ENCODE measurements at regions not wholly inside any gene's neighbourhood (a gene's known extent, or its start where the extent isn't known, plus 50 kb on each side); places are given as distances from the start of the nearest gene placed in this dataset.
A peak's percentile ranks its signal among the peaks of the same experiment; 100 is the strongest.

DNA sequence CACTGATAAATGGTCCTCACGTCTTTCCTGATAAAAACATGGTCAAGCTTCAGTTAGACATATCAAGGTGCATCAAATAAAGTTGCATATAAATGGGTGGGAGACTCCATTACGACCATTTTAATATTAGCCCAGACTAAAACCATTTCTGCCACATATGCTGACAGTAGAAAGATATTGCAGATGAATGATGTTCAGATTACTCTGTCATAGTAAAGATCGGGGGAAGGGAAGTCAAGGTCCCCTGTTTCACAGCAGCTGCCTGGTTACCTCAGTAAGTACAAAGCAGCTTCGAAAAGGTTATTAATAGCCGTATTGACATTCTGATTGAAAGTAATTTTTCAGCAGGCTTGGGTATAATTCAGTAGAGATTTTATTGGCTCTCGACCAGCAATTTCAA lies 927.7 kb upstream of the CDH2 start:
- no peak for DNase-seq

- no peak for DNase-seq
Measured at GRCh38 chr18:29104227-29104626, 927.3 kb upstream of the CDH2 start.

GRCh38 chr18:29096079-29096770 lies 919.3 kb upstream of the CDH2 start:
- peak; percentile 79 for DNase-seq

- DNase-seq, result no peak
Measured at GRCh38 chr18:29087616-29088246, 910.8 kb upstream of the CDH2 start.

DNA sequence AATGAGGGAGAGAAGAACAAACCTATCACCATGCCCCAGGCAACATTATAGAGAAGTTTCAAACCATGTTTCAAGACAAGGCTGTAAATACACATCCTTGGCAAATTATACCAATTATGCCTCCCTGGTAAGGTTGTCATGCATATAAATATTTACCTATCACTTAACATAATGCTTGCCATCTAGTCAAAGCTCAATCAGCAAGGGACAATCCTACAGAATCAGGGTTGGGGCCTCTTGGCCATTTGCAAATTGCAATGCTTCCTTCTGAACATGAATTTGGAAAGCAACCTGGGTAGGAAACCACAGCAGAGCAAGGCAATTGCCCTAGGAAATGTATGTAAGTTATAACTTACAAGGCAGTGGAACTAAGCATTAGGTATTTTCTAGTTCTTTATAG lies 907.2 kb upstream of the CDH2 start:
- DNase-seq, result peak; percentile 72

DNA sequence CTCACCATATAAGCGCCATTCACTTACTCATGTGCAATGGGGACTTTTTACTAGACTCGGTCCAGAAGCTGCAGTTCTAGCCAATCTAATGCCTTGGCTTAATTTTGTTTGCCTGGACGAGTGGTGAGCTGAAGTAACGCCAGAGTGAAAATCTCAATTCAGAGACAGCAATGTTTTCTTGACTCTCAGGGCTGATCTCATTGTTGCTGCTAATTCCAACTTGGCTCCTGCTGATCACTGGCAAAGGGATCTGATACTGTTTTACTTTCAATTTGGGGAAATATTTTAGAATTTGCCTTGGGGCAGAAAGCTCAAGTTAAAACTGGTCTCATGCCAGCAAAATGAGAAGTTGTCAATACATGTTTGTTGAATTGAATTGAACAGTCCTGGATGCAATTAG lies 906.6 kb upstream of the CDH2 start:
- DNase-seq, result no peak

- no peak for DNase-seq
Measured at GRCh38 chr18:29080946-29081345, 904.0 kb upstream of the CDH2 start.

DNA sequence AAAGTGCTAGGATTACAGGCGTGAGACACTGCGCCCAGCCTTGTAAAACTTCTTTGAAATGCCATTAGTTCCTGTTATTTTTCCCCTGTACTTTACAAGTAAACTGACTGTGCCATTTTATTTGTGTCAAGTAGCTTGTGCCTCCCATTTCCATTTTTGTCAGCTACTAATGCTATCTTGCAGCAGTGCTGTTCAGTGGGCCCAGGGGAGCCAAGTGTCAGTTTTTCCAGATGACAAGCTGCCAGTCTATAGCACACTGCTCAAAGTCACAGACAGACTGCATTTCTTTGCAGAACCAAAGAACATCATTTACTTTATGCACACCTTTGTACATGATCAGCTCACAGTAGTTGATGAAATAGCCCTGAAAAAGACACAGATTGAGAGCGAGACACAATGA lies 901.3 kb upstream of the CDH2 start:
- DNase-seq, result peak; percentile 22

DNA sequence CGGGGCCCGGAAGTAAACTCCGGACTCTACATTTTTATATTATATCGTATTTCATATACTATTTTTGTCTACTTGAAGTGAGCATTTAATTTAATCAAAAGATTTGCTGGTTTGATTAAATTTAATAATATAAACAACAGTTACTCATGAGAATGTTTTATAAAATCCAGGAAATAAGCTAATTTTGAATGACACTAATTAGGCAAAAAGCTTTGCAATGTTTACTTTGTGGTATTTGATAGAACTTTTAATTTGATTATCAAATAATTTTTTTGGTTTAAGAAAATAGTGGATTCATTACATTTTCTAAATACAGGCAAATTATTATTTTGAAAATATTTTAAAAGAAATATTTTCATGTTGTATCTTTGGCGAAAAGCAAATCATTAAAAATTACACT lies 900.4 kb upstream of the CDH2 start:
- DNase-seq, result no peak

DNA sequence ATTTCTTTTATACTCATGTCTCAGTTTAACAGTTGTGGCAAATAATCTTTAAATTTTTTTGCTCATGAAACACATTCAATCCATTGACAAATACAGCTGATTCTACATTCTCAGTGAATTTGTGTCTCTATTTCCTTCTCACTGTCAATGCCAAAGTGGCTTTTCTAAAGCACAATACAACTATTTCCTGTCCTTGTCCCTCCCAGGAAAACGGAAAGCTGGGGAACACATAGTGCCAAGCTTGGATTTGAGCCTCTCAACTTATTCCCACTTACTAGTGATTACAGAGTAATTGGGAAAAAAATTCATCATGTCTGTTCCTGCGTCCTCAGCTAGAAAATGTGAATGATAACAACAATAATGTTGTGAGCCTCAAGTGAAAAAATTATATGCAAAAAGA lies 899.7 kb upstream of the CDH2 start:
- DNase-seq, result no peak

GRCh38 chr18:29074147-29074546 lies 897.2 kb upstream of the CDH2 start:
- DNase-seq, result no peak

DNA sequence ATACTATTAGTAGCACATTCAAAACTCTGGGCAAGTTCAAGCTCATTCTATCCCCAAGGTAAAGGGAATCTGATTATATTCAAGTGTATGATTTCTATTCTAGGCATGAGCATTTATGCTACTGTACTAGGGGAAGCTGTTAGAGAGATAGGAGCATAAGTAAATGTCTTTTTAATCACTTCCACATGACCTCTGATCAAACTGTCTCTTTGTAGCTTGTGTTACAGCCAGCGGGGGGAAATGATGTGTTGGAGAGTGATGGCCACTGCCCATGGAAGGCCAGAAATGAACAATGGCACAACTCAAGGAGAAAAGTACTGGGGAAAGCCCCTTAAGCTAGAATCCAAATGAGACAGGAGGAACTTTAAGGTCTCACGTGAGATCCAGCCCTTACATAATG lies 894.9 kb upstream of the CDH2 start:
- DNase-seq, result no peak

- DNase-seq, result no peak
Measured at GRCh38 chr18:29063346-29063745, 886.4 kb upstream of the CDH2 start.

DNA sequence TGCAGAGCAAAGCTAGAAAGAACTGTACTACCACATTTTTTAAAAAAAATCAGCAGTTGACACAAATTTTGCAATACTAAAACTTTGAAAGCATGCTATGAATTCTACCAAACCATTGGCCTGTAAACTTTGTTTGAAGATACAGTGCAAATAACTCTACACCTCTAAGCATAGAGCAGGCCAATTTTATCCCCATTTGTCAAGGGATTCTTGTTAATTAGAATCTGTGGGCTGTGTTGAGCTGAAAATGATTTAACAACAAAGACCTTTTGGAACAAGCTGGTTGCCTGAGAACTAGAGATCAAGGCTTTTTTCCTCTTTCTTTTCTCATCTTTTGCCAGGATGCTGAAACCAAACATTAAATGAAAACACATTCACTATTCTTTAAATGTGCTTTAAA lies 886.0 kb upstream of the CDH2 start:
- no peak for DNase-seq

- peak; percentile 42 for DNase-seq
Measured at GRCh38 chr18:29060349-29060748, 883.4 kb upstream of the CDH2 start.

DNA sequence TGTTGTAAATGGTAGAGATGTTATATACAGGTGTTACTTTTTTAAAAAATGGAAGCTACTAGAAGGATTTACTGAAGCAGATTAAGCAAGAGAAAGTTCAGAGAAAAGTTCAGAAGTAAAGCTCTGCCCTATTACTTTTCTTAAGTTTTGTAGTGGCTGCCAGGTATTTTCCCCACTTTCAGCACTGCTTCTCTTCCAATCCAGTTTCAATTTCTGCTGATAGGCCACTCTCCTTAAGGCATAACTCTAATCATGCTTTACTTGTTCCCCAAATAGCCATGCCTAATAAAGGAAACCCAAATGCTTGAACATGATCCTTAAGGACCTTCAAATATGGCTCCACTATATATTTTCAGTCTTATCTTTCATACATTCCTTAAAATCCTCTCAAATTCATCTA lies 880.8 kb upstream of the CDH2 start:
- DNase-seq, result no peak

DNA sequence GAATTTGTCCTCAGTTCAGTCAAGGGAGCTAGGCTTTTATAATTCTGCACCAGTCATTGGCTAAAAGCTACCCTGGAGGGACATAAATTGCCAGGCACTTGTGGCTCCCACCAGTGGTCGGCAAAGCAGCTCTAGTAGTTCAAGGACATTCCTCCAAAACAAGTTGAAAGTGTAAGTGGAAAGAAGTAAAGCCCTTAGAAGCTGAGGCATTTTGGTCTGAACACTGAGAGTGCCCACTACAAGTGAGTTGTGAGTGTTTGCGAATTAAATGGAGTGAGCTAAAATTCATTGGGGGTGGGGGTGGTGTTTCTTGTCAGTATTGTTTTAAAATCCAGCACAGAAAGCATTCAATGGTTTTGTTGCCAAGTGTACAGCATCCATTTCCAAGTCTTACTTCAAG lies 879.9 kb upstream of the CDH2 start:
- no peak for DNase-seq

- no peak for DNase-seq
Measured at GRCh38 chr18:29041976-29042375, 865.0 kb upstream of the CDH2 start.

GRCh38 chr18:29034113-29034856 lies 857.4 kb upstream of the CDH2 start:
- no peak for DNase-seq

DNA sequence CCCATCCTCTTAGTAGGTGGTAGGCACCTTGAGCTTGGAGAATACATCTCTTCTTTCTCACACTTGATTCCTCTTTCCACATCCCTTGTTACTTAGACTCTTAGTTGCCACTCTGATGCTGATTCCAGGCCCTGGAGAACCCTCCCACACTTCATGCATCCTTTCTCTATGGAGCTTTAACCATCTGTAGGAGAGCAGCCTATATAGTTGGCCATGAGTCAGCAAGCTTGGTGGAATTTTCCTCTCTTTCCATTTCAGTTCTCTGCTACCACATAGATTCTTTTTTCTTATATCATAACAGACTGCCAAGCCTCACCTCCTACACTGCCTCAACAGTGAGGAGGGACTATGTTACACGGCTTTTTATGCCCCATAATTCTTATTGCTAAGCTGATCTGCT lies 851.6 kb upstream of the CDH2 start:
- DNase-seq, result no peak

DNA sequence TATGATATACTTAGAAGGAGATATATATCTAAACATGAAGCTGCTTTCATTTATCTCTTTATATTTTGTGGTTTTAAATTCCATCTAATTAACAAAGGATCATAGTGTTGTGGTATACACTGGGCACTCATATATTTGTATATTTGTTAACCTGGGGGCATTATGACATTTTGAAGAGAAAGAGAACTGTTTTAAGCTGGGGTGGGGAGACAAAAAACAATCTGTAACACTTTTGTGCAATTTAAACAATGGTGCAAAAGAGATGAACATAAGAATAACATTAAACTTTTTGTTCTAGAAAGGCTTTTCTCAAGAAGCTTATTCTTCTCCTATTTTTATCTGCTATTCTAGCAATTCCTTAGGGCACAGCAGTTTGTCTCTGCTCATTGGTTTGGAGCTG lies 842.0 kb upstream of the CDH2 start:
- no peak for DNase-seq

- DNase-seq, result no peak
Measured at GRCh38 chr18:29012883-29013465, 836.0 kb upstream of the CDH2 start.

- DNase-seq, result no peak
Measured at GRCh38 chr18:29012364-29012763, 835.4 kb upstream of the CDH2 start.

GRCh38 chr18:29009250-29009803 lies 832.4 kb upstream of the CDH2 start:
- DNase-seq, result no peak

Measured in DMS153 (cell line).